ENCODE measurements at regions not wholly inside any gene's neighbourhood (a gene's known extent, or its start where the extent isn't known, plus 50 kb on each side); places are given as distances from the start of the nearest gene placed in this dataset.

DNA sequence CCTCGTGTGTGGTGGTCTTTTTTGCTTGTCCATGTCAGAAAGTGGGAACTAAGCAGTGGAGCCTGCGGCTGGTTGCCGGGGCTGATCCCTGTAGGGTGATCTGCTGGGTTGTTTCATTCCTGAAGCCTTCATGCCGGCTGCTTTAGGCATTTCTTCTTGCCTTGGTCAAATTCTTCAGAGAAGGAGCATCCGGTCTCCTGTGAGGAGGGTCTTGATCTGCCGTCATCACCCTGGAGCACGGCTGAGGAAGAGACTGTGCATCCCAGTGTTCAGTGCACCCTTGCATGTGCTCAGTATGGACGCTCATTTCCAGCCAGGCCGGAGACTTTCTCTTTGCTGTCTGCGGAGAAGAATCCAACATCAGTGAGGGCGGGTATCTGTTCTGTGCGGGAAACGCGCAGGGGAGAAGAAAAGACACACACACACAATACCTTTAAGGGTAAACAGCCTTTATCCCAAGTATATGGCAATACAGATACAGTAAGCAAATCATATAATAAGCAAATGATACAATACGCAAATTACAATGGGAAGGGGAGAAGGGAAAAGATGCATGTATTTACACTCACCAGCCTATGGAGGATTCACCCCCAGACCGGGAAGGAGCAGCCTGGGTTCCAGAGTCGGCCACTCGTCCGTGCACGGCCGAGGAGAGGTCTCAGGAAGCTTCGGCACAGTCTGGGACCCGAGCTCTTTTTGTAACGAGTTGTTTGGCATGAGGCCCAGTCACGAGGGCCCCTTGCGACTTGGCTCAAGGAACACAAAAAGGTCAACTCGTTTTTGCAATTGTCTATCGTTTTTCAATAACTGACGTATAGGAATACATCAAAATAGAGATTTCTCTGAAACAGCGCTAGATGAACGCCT is 1366.8 kb upstream of the TMEM132C start:
- no peaks in the 10 kb centered on the region for H3K4me1 ChIP-seq (ENCODE audit: insufficient read depth, low read length)
- no peak overlapping the region for H2AFZ ChIP-seq (ENCODE audit: low read length)

DNA sequence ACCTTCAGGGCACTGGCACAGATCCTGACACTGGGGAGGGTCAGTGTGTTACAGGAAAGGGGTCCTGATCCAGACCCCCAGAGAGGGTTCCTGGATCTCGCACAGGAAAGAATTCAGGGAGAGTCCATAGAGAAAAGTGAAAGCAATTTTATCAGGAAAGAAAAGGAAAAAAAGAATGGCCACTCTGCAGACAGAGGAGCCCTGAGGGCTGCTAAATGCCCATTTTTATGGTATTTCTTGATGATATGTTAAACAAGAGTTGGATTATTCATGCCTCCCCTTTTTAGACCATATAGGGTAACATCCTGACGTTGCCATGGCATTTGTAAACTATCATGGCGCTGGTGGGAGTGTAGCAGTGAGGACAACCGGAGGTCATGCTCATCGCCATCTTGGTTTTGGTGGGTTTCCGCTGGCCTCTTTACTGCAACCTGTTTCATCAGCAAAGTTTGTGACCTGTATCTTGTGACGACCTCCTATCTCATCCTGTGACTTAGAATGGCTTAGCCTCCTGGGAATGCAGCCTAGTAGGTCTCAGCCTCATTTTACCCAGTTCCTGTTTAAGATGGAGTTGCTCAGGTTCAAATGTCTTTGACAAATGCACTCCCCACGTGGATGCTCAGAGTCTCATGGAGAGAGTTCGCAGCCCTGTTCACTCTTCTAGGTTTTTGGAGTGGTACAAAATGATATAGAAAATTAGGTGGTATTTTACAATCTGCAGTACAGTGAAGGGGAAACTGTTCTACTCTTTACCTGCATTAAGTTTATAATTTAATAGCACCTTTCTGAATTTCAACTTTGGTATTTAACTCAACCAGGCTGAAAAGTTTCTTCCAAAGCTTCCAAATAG is 1363.7 kb upstream of the TMEM132C start:
- TF ChIP-seq CTCF (IDR thresholded peaks at IDR 0.05; ENCODE audit: extremely low read depth, low read depth, low read length), result no peak
- H3K27ac ChIP-seq (ENCODE audit: low read depth, low read length), result no peak overlapping the region
- no peak overlapping the region for H3K4me2 ChIP-seq (ENCODE audit: insufficient read depth, low read length)
- DNase-seq (ENCODE audit: insufficient read length, low spot score, missing footprints), result no peak
- H3K9me3 ChIP-seq (ENCODE audit: low read depth, low read length), result no peaks in the 10 kb centered on the region
- H3K27me3 ChIP-seq (ENCODE audit: insufficient read depth, low read length), result no peaks in the 10 kb centered on the region
- H3K4me3 ChIP-seq (ENCODE audit: insufficient read depth, low read length), result no peak overlapping the region
- no peaks in the 10 kb centered on the region for H3K79me2 ChIP-seq (ENCODE audit: insufficient read depth, low read length)
- no peaks in the 10 kb centered on the region for H3K4me1 ChIP-seq (ENCODE audit: insufficient read depth, low read length)
- H2AFZ ChIP-seq (ENCODE audit: low read length), result no peak overlapping the region
- no peaks in the 10 kb centered on the region for H4K20me1 ChIP-seq (ENCODE audit: insufficient read depth, low read length)
- H3K36me3 ChIP-seq (ENCODE audit: insufficient read depth, low read length), result no peaks in the 10 kb centered on the region

More for the DNA sequence above, 1366.8 kb upstream of the TMEM132C start:
- Histone ChIP-seq H3K79me2 (ENCODE audit: insufficient read depth, low read length) (no peaks in the 10 kb centered on the region), H3K27me3 (ENCODE audit: insufficient read depth, low read length) (no peaks in the 10 kb centered on the region), H3K27ac (ENCODE audit: low read depth, low read length) (no peak overlapping the region), H3K9me3 (ENCODE audit: low read depth, low read length) (no peaks in the 10 kb centered on the region), H3K4me2 (ENCODE audit: insufficient read depth, low read length) (no peak overlapping the region), H3K36me3 (ENCODE audit: insufficient read depth, low read length) (no peaks in the 10 kb centered on the region), H3K4me3 (ENCODE audit: insufficient read depth, low read length) (no peak overlapping the region), H4K20me1 (ENCODE audit: insufficient read depth, low read length) (no peaks in the 10 kb centered on the region)
- TF ChIP-seq CTCF (IDR thresholded peaks at IDR 0.05; ENCODE audit: extremely low read depth, low read depth, low read length), result no peak
- DNase-seq (ENCODE audit: insufficient read length, low spot score, missing footprints), result no peak

GRCh38 chr12:126905752-126906151 is 1361.2 kb upstream of the TMEM132C start:
- no peak for DNase-seq (ENCODE audit: insufficient read length, low spot score, missing footprints)
- H3K79me2 ChIP-seq (ENCODE audit: insufficient read depth, low read length), result no peaks in the 10 kb centered on the region
- no peaks in the 10 kb centered on the region for H3K4me1 ChIP-seq (ENCODE audit: insufficient read depth, low read length)
- no peaks in the 10 kb centered on the region for H3K27me3 ChIP-seq (ENCODE audit: insufficient read depth, low read length)
- H3K9me3 ChIP-seq (ENCODE audit: low read depth, low read length), result no peaks in the 10 kb centered on the region
- H2AFZ ChIP-seq (ENCODE audit: low read length), result no peak overlapping the region
- H3K4me3 ChIP-seq (ENCODE audit: insufficient read depth, low read length), result no peak overlapping the region
- no peak for TF ChIP-seq CTCF (IDR thresholded peaks at IDR 0.05; ENCODE audit: extremely low read depth, low read depth, low read length)
- H4K20me1 ChIP-seq (ENCODE audit: insufficient read depth, low read length), result no peaks in the 10 kb centered on the region
- no peaks in the 10 kb centered on the region for H3K36me3 ChIP-seq (ENCODE audit: insufficient read depth, low read length)
- no peak overlapping the region for H3K27ac ChIP-seq (ENCODE audit: low read depth, low read length)
- no peak overlapping the region for H3K4me2 ChIP-seq (ENCODE audit: insufficient read depth, low read length)
